ENCODE measurements at regions not wholly inside any gene's neighbourhood (a gene's known extent, or its start where the extent isn't known, plus 50 kb on each side); places are given as distances from the start of the nearest gene placed in this dataset.

GRCh38 chr5:30103452-30104202 is 1089.9 kb upstream of the CDH6 start:
- H3K4me3 ChIP-seq (replicated peaks; ENCODE audit: low read depth, low read length) = no peak overlapping the region
- peak; percentile 34 for DNase-seq (ENCODE audit: low read depth)
- no peak for TF ChIP-seq CTCF (IDR thresholded peaks at IDR 0.05; ENCODE audit: low read length, missing control alignments)

- no peak for TF ChIP-seq CTCF (IDR thresholded peaks at IDR 0.05; ENCODE audit: low read length, missing control alignments)
- H3K4me3 ChIP-seq (replicated peaks; ENCODE audit: low read depth, low read length) = no peak overlapping the region
- peak; percentile 63 for DNase-seq (ENCODE audit: low read depth)
Measured at GRCh38 chr5:30103052-30103451, 1090.4 kb upstream of the CDH6 start.

GRCh38 chr5:30102185-30102584 is 1091.3 kb upstream of the CDH6 start:
- TF ChIP-seq CTCF (IDR thresholded peaks at IDR 0.05; ENCODE audit: low read length, missing control alignments) = no peak
- no peak for DNase-seq (ENCODE audit: low read depth)
- no peak overlapping the region for H3K4me3 ChIP-seq (replicated peaks; ENCODE audit: low read depth, low read length)

- DNase-seq (ENCODE audit: low read depth) = no peak
- no peak for TF ChIP-seq CTCF (IDR thresholded peaks at IDR 0.05; ENCODE audit: low read length, missing control alignments)
- no peak overlapping the region for H3K4me3 ChIP-seq (replicated peaks; ENCODE audit: low read depth, low read length)
Measured at GRCh38 chr5:30100929-30101328, 1092.6 kb upstream of the CDH6 start.

GRCh38 chr5:30100148-30100713 is 1093.3 kb upstream of the CDH6 start:
- DNase-seq (ENCODE audit: low read depth) = peak; percentile 14
- no peak for TF ChIP-seq CTCF (IDR thresholded peaks at IDR 0.05; ENCODE audit: low read length, missing control alignments)
- no peak overlapping the region for H3K4me3 ChIP-seq (replicated peaks; ENCODE audit: low read depth, low read length)

GRCh38 chr5:30099634-30100033 is 1093.9 kb upstream of the CDH6 start:
- H3K4me3 ChIP-seq (replicated peaks; ENCODE audit: low read depth, low read length) = no peak overlapping the region
- DNase-seq (ENCODE audit: low read depth) = peak; percentile 64
- no peak for TF ChIP-seq CTCF (IDR thresholded peaks at IDR 0.05; ENCODE audit: low read length, missing control alignments)

GRCh38 chr5:30098940-30099339 is 1094.5 kb upstream of the CDH6 start:
- TF ChIP-seq CTCF (IDR thresholded peaks at IDR 0.05; ENCODE audit: low read length, missing control alignments) = no peak
- no peak for DNase-seq (ENCODE audit: low read depth)
- H3K4me3 ChIP-seq (replicated peaks; ENCODE audit: low read depth, low read length) = no peak overlapping the region

Data from fibroblast of pulmonary artery (primary cell).